ENCODE measurements at regions not wholly inside any gene's neighbourhood (a gene's known extent, or its start where the extent isn't known, plus 50 kb on each side); places are given as distances from the start of the nearest gene placed in this dataset.
A peak's percentile ranks its signal among the peaks of the same experiment; 100 is the strongest.

- no peaks in the 10 kb centered on the region for H3K36me3 ChIP-seq (replicated peaks; ENCODE audit: low read depth, low read length)
- no peaks in the 10 kb centered on the region for H3K79me2 ChIP-seq (ENCODE audit: low read length)
- no peak overlapping the region for H2AFZ ChIP-seq (ENCODE audit: low read depth, low read length)
- H3K9me3 ChIP-seq (ENCODE audit: insufficient read depth, low read length): no peaks in the 10 kb centered on the region
- no peak overlapping the region for H3K4me3 ChIP-seq (ENCODE audit: low read length)
- no peak overlapping the region for H3K27ac ChIP-seq (ENCODE audit: low read length)
- no peaks in the 10 kb centered on the region for H4K20me1 ChIP-seq (ENCODE audit: insufficient read depth, low read length)
- TF ChIP-seq CTCF (IDR thresholded peaks at IDR 0.05; ENCODE audit: low read depth, low read length): no peak
- TF ChIP-seq EZH2phosphoT487 (IDR thresholded peaks at IDR 0.05; ENCODE audit: low read depth): no peak
- H3K9ac ChIP-seq (ENCODE audit: low read length): no peak overlapping the region
- no peaks in the 10 kb centered on the region for H3K27me3 ChIP-seq (ENCODE audit: low read depth, low read length)
- H3K4me2 ChIP-seq (ENCODE audit: low read length): no peak overlapping the region
- no peaks in the 10 kb centered on the region for H3K4me1 ChIP-seq (ENCODE audit: low read length)
These were observed 76.7 kb downstream of the RND3 start for GRCh38 chr2:150410809-150411208.

- H3K4me2 ChIP-seq (ENCODE audit: low read length): no peak overlapping the region
- no peaks in the 10 kb centered on the region for H3K36me3 ChIP-seq (replicated peaks; ENCODE audit: low read depth, low read length)
- H3K27me3 ChIP-seq (ENCODE audit: low read depth, low read length): no peaks in the 10 kb centered on the region
- no peak overlapping the region for H3K9ac ChIP-seq (ENCODE audit: low read length)
- H4K20me1 ChIP-seq (ENCODE audit: insufficient read depth, low read length): no peaks in the 10 kb centered on the region
- no peak overlapping the region for H3K4me3 ChIP-seq (ENCODE audit: low read length)
- H3K27ac ChIP-seq (ENCODE audit: low read length): no peak overlapping the region
- H3K4me1 ChIP-seq (ENCODE audit: low read length): peaks cover 3% of the 10 kb centered on the region; the same call in 1 of the 2 replicates
- no peak overlapping the region for H2AFZ ChIP-seq (ENCODE audit: low read depth, low read length)
- no peaks in the 10 kb centered on the region for H3K79me2 ChIP-seq (ENCODE audit: low read length)
- no peaks in the 10 kb centered on the region for H3K9me3 ChIP-seq (ENCODE audit: insufficient read depth, low read length)
- TF ChIP-seq CTCF (IDR thresholded peaks at IDR 0.05; ENCODE audit: low read depth, low read length) (no peak), EZH2phosphoT487 (IDR thresholded peaks at IDR 0.05; ENCODE audit: low read depth) (no peak)
These were observed 78.3 kb downstream of the RND3 start for GRCh38 chr2:150409196-150409595.

DNA sequence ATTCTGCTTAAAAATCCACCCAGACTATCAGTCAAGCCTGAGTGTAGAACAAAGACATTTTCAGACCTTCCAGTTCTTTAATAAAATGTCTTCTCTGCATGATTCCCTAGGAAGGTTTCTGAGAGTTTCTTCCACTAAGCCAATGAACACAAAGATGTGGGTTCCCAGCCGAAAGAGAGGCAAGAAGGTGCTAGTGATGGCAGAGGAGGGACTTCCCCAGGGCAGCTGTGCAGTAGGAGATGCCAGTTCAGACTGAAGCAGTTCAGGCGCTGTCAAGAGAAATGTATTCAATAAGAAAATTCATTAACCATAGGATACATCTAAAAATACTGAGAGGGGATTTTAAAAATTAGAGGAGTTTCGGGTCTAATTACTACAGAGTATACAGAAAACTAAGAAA lies 83.3 kb downstream of the RND3 start:
- no peak for TF ChIP-seq CTCF (IDR thresholded peaks at IDR 0.05; ENCODE audit: low read depth, low read length)
- TF ChIP-seq EZH2phosphoT487 (IDR thresholded peaks at IDR 0.05; ENCODE audit: low read depth): no peak
- no peaks in the 10 kb centered on the region for H3K36me3 ChIP-seq (replicated peaks; ENCODE audit: low read depth, low read length)
- H3K27ac ChIP-seq (ENCODE audit: low read length): no peak overlapping the region
- no peaks in the 10 kb centered on the region for H3K9me3 ChIP-seq (ENCODE audit: insufficient read depth, low read length)
- H2AFZ ChIP-seq (ENCODE audit: low read depth, low read length): no peak overlapping the region; the same call in 1 of the 2 replicates
- H3K4me2 ChIP-seq (ENCODE audit: low read length): peak overlapping the region; percentile 82
- H3K27me3 ChIP-seq (ENCODE audit: low read depth, low read length): no peaks in the 10 kb centered on the region
- H3K79me2 ChIP-seq (ENCODE audit: low read length): no peaks in the 10 kb centered on the region
- H3K9ac ChIP-seq (ENCODE audit: low read length): no peak overlapping the region
- peaks cover 15% of the 10 kb centered on the region for H3K4me1 ChIP-seq (ENCODE audit: low read length)
- H3K4me3 ChIP-seq (ENCODE audit: low read length): peak overlapping the region; percentile 58
- no peaks in the 10 kb centered on the region for H4K20me1 ChIP-seq (ENCODE audit: insufficient read depth, low read length)

DNA sequence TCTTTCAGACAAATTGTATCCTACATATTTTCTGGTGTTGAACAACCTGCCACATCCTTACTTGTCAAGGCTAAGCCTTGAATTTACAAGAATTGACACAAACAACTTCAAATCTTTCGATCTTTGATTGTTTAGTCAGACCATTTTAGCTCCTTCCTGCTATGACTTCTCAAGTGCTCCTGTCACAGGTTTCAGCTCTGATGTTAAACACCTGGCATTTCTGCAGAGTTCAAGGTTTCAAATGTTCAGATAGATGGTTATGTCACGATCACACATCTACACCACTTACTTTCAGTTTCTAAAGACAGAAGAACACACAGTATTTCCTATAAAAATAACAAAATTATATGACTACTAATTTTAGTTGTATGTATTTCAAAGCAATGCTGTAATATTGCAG lies 84.0 kb downstream of the RND3 start:
- H2AFZ ChIP-seq (ENCODE audit: low read depth, low read length): peak overlapping the region; percentile 57; the same call in 1 of the 2 replicates
- H3K36me3 ChIP-seq (replicated peaks; ENCODE audit: low read depth, low read length): no peaks in the 10 kb centered on the region

More for the DNA sequence above, 84.0 kb downstream of the RND3 start:
- H3K4me1 ChIP-seq (ENCODE audit: low read length): peaks cover 15% of the 10 kb centered on the region
- no peaks in the 10 kb centered on the region for H3K79me2 ChIP-seq (ENCODE audit: low read length)
- no peak overlapping the region for H3K27ac ChIP-seq (ENCODE audit: low read length)
- no peaks in the 10 kb centered on the region for H3K27me3 ChIP-seq (ENCODE audit: low read depth, low read length)
- no peak overlapping the region for H3K9ac ChIP-seq (ENCODE audit: low read length)
- H3K4me2 ChIP-seq (ENCODE audit: low read length): peak overlapping the region; percentile 82
- H3K9me3 ChIP-seq (ENCODE audit: insufficient read depth, low read length): no peaks in the 10 kb centered on the region
- no peaks in the 10 kb centered on the region for H4K20me1 ChIP-seq (ENCODE audit: insufficient read depth, low read length)
- no peak for TF ChIP-seq CTCF (IDR thresholded peaks at IDR 0.05; ENCODE audit: low read depth, low read length)
- no peak for TF ChIP-seq EZH2phosphoT487 (IDR thresholded peaks at IDR 0.05; ENCODE audit: low read depth)
- H3K4me3 ChIP-seq (ENCODE audit: low read length): peak overlapping the region; percentile 58
